Effector memory CD8-positive, alpha-beta T cell (primary cell): ENCODE measurements at regions not wholly inside any gene's neighbourhood (a gene's known extent, or its start where the extent isn't known, plus 50 kb on each side); places are given as distances from the start of the nearest gene placed in this dataset.
"Not testable (repeated sequence)": the region's sequence is repeated elsewhere in the genome, so short reads cannot be mapped to it uniquely, and the experiment has no call there.

ENCODE experiments used
- ATAC-seq: fragments of 150-1000 bp; cut with Tn5 transposase; replicated peaks from 2 replicates; pipeline ENCODE4 v1.10.0; 2021; ENCODE audit warnings: mild to moderate bottlenecking, moderate library complexity
- DNase-seq, 3 experiments: peaks; one replicate each; pipeline ENCODE4 v3.0.0; 2021
- H3K27ac Mint-ChIP-seq, 2 donors: one replicate each; pipeline ENCODE4 v1.8.0; 2022; ENCODE audit warnings: mild to moderate bottlenecking in 2 of 2, mixed read lengths in 2 of 2, moderate library complexity in 2 of 2
- H3K27me3 Mint-ChIP-seq, 2 donors: one replicate each; pipeline ENCODE4 v1.8.0; 2022; ENCODE audit warnings: mixed read lengths in 2 of 2
- H3K36me3 Mint-ChIP-seq: one replicate; pipeline ENCODE4 v1.8.0; 2022; ENCODE audit warnings: mild to moderate bottlenecking, moderate library complexity, mixed read lengths; ENCODE audit not compliant: insufficient read depth
- H3K4me1 Mint-ChIP-seq, 2 donors: one replicate each; pipeline ENCODE4 v1.8.0; 2022; ENCODE audit warnings: low read depth in 2 of 2, mixed read lengths in 2 of 2
- H3K4me3 Mint-ChIP-seq, 2 donors: one replicate each; pipeline ENCODE4 v1.8.0; 2022; ENCODE audit warnings: mild to moderate bottlenecking in 2 of 2, mixed read lengths in 2 of 2, moderate library complexity in 2 of 2
- H3K9me3 Mint-ChIP-seq, 2 donors: one replicate each; pipeline ENCODE4 v1.8.0; 2022; ENCODE audit warnings: mixed read lengths in 2 of 2

GRCh38 chr9:106783121-106783520, 79.8 kb upstream of the ZNF462 start:
- no peak overlapping the region for H3K4me3 Mint-ChIP-seq
- no peak for DNase-seq
- no peaks in the 10 kb centered on the region for H3K9me3 Mint-ChIP-seq
- H3K4me1 Mint-ChIP-seq, result no peaks in the 10 kb centered on the region
- no peaks in the 10 kb centered on the region for H3K36me3 Mint-ChIP-seq
- ATAC-seq, result no peak
- no peak overlapping the region for H3K27ac Mint-ChIP-seq
- no peaks in the 10 kb centered on the region for H3K27me3 Mint-ChIP-seq

- ATAC-seq, result no peak
- Mint-ChIP-seq H3K27ac (no peak overlapping the region), H3K4me1 (no peaks in the 10 kb centered on the region)
Observed at GRCh38 chr9:106784076-106784475, 78.9 kb upstream of the ZNF462 start.

GRCh38 chr9:106785200-106785599, 77.8 kb upstream of the ZNF462 start:
- no peak overlapping the region for H3K27ac Mint-ChIP-seq
- H3K36me3 Mint-ChIP-seq, result no peaks in the 10 kb centered on the region
- H3K4me1 Mint-ChIP-seq, result no peaks in the 10 kb centered on the region
- DNase-seq (no peak), ATAC-seq (no peak)
- H3K9me3 Mint-ChIP-seq, result peaks cover 0 to 6% of the 10 kb centered on the region in 2 donors
- H3K4me3 Mint-ChIP-seq, result no peak overlapping the region
- no peaks in the 10 kb centered on the region for H3K27me3 Mint-ChIP-seq

More at GRCh38 chr9:106784076-106784475, 78.9 kb upstream of the ZNF462 start:
- H3K4me3 Mint-ChIP-seq, result no peak overlapping the region
- peaks cover 0 to 2% of the 10 kb centered on the region in 2 donors for H3K9me3 Mint-ChIP-seq
- H3K27me3 Mint-ChIP-seq, result no peaks in the 10 kb centered on the region
- DNase-seq, result no peak
- no peaks in the 10 kb centered on the region for H3K36me3 Mint-ChIP-seq

GRCh38 chr9:106788021-106788420, 74.9 kb upstream of the ZNF462 start:
- H3K36me3 Mint-ChIP-seq, ATAC-seq, H3K4me3 Mint-ChIP-seq, H3K27me3 Mint-ChIP-seq, DNase-seq, H3K9me3 Mint-ChIP-seq, H3K27ac Mint-ChIP-seq, H3K4me1 Mint-ChIP-seq: not testable (repeated sequence)

GRCh38 chr9:106795031-106795430, 67.9 kb upstream of the ZNF462 start:
- H3K4me3 Mint-ChIP-seq, result no peak overlapping the region
- H3K9me3 Mint-ChIP-seq, result peaks cover 2 to 7% of the 10 kb centered on the region in 2 donors
- ATAC-seq (no peak), DNase-seq (no peak)
- H3K27ac Mint-ChIP-seq, result no peak overlapping the region
- H3K36me3 Mint-ChIP-seq, result no peaks in the 10 kb centered on the region
- H3K4me1 Mint-ChIP-seq, result no peaks in the 10 kb centered on the region
- H3K27me3 Mint-ChIP-seq, result no peaks in the 10 kb centered on the region

- H3K4me3 Mint-ChIP-seq, result no peak overlapping the region
- DNase-seq (no peak), ATAC-seq (no peak)
- H3K27me3 Mint-ChIP-seq, result no peaks in the 10 kb centered on the region
- H3K4me1 Mint-ChIP-seq, result no peaks in the 10 kb centered on the region
- no peaks in the 10 kb centered on the region for H3K36me3 Mint-ChIP-seq
- H3K9me3 Mint-ChIP-seq, result peaks cover 3 to 7% of the 10 kb centered on the region in 2 donors
- no peak overlapping the region for H3K27ac Mint-ChIP-seq
Observed at GRCh38 chr9:106796771-106797170, 66.2 kb upstream of the ZNF462 start.

GRCh38 chr9:106797299-106797698, 65.7 kb upstream of the ZNF462 start:
- DNase-seq (no peak), ATAC-seq (no peak)
- no peaks in the 10 kb centered on the region for H3K27me3 Mint-ChIP-seq
- no peaks in the 10 kb centered on the region for H3K4me1 Mint-ChIP-seq
- peaks cover 6 to 7% of the 10 kb centered on the region in 2 donors for H3K9me3 Mint-ChIP-seq
- no peaks in the 10 kb centered on the region for H3K36me3 Mint-ChIP-seq
- no peak overlapping the region for H3K4me3 Mint-ChIP-seq
- no peak overlapping the region for H3K27ac Mint-ChIP-seq

- no peaks in the 10 kb centered on the region for H3K36me3 Mint-ChIP-seq
- DNase-seq (no peak), ATAC-seq (no peak)
- H3K27me3 Mint-ChIP-seq, result no peaks in the 10 kb centered on the region
- no peak overlapping the region for H3K27ac Mint-ChIP-seq
- peaks cover 6 to 7% of the 10 kb centered on the region in 2 donors for H3K9me3 Mint-ChIP-seq
- no peaks in the 10 kb centered on the region for H3K4me1 Mint-ChIP-seq
- no peak overlapping the region for H3K4me3 Mint-ChIP-seq
Observed at GRCh38 chr9:106798016-106798799, 64.8 kb upstream of the ZNF462 start.

- no peaks in the 10 kb centered on the region for H3K4me1 Mint-ChIP-seq
- H3K4me3 Mint-ChIP-seq, result no peak overlapping the region
- no peak for DNase-seq
- H3K27ac Mint-ChIP-seq, result no peak overlapping the region
- H3K36me3 Mint-ChIP-seq, result peaks cover 5% of the 10 kb centered on the region
- H3K9me3 Mint-ChIP-seq, result peaks cover 5 to 7% of the 10 kb centered on the region in 2 donors
- no peak for ATAC-seq
- H3K27me3 Mint-ChIP-seq, result no peaks in the 10 kb centered on the region
Observed at GRCh38 chr9:106799152-106799551, 63.8 kb upstream of the ZNF462 start.

GRCh38 chr9:106800701-106801270, 62.2 kb upstream of the ZNF462 start:
- no peak for ATAC-seq
- Mint-ChIP-seq H3K4me1 (no peaks in the 10 kb centered on the region), H3K36me3 (peaks cover 5% of the 10 kb centered on the region), H3K27me3 (no peaks in the 10 kb centered on the region), H3K4me3 (no peak overlapping the region), H3K27ac (no peak overlapping the region), H3K9me3 (peaks cover 7 to 9% of the 10 kb centered on the region in 2 donors)
- no peak for DNase-seq

GRCh38 chr9:106801816-106802215, 61.1 kb upstream of the ZNF462 start:
- Mint-ChIP-seq H3K36me3 (peaks cover 5% of the 10 kb centered on the region), H3K9me3 (peaks cover 7 to 9% of the 10 kb centered on the region in 2 donors), H3K4me1 (no peaks in the 10 kb centered on the region), H3K27me3 (no peaks in the 10 kb centered on the region), H3K4me3 (no peak overlapping the region), H3K27ac (no peak overlapping the region)
- no peak for DNase-seq
- no peak for ATAC-seq
